IMR-90 (cell line): ENCODE measurements at regions not wholly inside any gene's neighbourhood (a gene's known extent, or its start where the extent isn't known, plus 50 kb on each side); places are given as distances from the start of the nearest gene placed in this dataset.

Source experiments
- ATAC-seq: fragments of 200-7000 bp; cut with Tn5 transposase; 2 replicates; pipeline ENCODE4 v1.9.1; 2020; ENCODE audit warnings: low read depth, mild to moderate bottlenecking, moderate library complexity
- BruUV-seq: library from RNA; stranded (reverse); fragments of 400-500 nt; replicated peaks from 2 replicates; lab custom pipeline; 2021; lab: Mats Ljungman, UMichigan
- CTCF ChIA-PET: fragments of 300-600 bp; formaldehyde crosslinking; extraction: SDS; loops from one replicate; lab custom pipeline; 2021; ENCODE audit warnings: antibody characterized with exemption; lab: Yijun Ruan, JAX
- POLR2A ChIA-PET: fragments of 300-600 bp; sonication (Branson Sonifier 250); formaldehyde crosslinking; loops from one replicate; lab custom pipeline; 2022; ENCODE audit warnings: antibody characterized with exemption; ENCODE audit not compliant: unreplicated experiment; lab: Charles Lee
- DNase-seq: peaks from one replicate; pipeline ENCODE4 v3.0.0; 2013
- H2AFZ ChIP-seq: replicated peaks from 2 replicates; pipeline ENCODE3; 2013; ENCODE audit warnings: low read length, mild to moderate bottlenecking; ENCODE audit not compliant: poor library complexity
- H2AK5ac ChIP-seq: 2 replicates; pipeline ENCODE4 v1.6.1; 2013; ENCODE audit warnings: low read depth, low read length, inconsistent platforms
- H2AK9ac ChIP-seq: replicated peaks from 2 replicates; pipeline ENCODE3; 2013; ENCODE audit warnings: mild to moderate bottlenecking, low read depth, low read length, moderate library complexity; ENCODE audit not compliant: poor library complexity
- H2BK120ac ChIP-seq: 2 replicates; pipeline ENCODE4 v1.6.1; 2013; ENCODE audit warnings: low read depth, low read length, inconsistent platforms
- H2BK15ac ChIP-seq: 3 replicates; pipeline ENCODE4 v1.6.1; 2013; ENCODE audit warnings: low read depth, low read length, inconsistent platforms
- H2BK20ac ChIP-seq: 2 replicates; pipeline ENCODE4 v1.6.1; 2013; ENCODE audit warnings: low read depth, mild to moderate bottlenecking, inconsistent platforms, low read length, moderate library complexity
- H2BK5ac ChIP-seq: 2 replicates; pipeline ENCODE4 v1.6.1; 2013; ENCODE audit warnings: mild to moderate bottlenecking, low read depth, low read length, inconsistent platforms; ENCODE audit not compliant: poor library complexity, severe bottlenecking
- H3K14ac ChIP-seq: replicated peaks from 2 replicates; pipeline ENCODE4 v1.6.1; 2013; ENCODE audit warnings: low read depth, low read length, inconsistent platforms
- H3K18ac ChIP-seq: 2 replicates; pipeline ENCODE4 v1.6.1; 2013; ENCODE audit warnings: low read depth, low read length, control low read depth
- H3K23ac ChIP-seq: 2 replicates; pipeline ENCODE4 v1.6.1; 2013; ENCODE audit warnings: low read depth, low read length, inconsistent platforms
- H3K27ac ChIP-seq: 2 replicates; pipeline ENCODE4 v1.5.1; 2013; ENCODE audit warnings: mild to moderate bottlenecking, control low read depth, low read length; ENCODE audit not compliant: insufficient read depth
- H3K27me3 ChIP-seq: 2 replicates; pipeline ENCODE4 v1.6.1; 2013; ENCODE audit warnings: low read length; ENCODE audit not compliant: control insufficient read depth, insufficient read depth
- H3K36me3 ChIP-seq: 2 replicates; pipeline ENCODE4 v1.6.1; 2013; ENCODE audit warnings: low read length, mixed read lengths; ENCODE audit not compliant: control insufficient read depth, insufficient read depth
- H3K4ac ChIP-seq: 2 replicates; pipeline ENCODE4 v1.6.1; 2013; ENCODE audit warnings: low read depth, low read length, inconsistent platforms
- H3K4me1 ChIP-seq: 2 replicates; pipeline ENCODE4 v1.6.1; 2013; ENCODE audit warnings: low read length, mixed read lengths; ENCODE audit not compliant: control insufficient read depth, insufficient read depth
- H3K4me2 ChIP-seq: 2 replicates; pipeline ENCODE4 v1.6.1; 2013; ENCODE audit warnings: low read depth, mild to moderate bottlenecking, control low read depth, low read length, moderate library complexity
- H3K4me3 ChIP-seq: 2 replicates; pipeline ENCODE4 v1.5.1; 2013; ENCODE audit warnings: low read depth, mild to moderate bottlenecking, control low read depth, low read length, moderate library complexity; ENCODE audit not compliant: insufficient read depth
- H3K56ac ChIP-seq: 2 replicates; pipeline ENCODE4 v1.6.1; 2013; ENCODE audit warnings: low read length, inconsistent platforms; ENCODE audit not compliant: insufficient read depth; ENCODE audit errors: extremely low read depth
- H3K79me1 ChIP-seq, 2 experiments: 2 replicates each; pipeline ENCODE4 v1.6.1; 2013; ENCODE audit warnings: low read length in 2 of 2, inconsistent platforms in 1 of 2, low read depth in 1 of 2
- H3K9ac ChIP-seq: 2 replicates; pipeline ENCODE4 v1.6.1; 2013; ENCODE audit warnings: low read depth, low read length, control low read depth
- H3K9me1 ChIP-seq: 2 replicates; pipeline ENCODE4 v1.6.1; 2013; ENCODE audit warnings: low read length, inconsistent platforms; ENCODE audit not compliant: insufficient read depth
- H3K9me3 ChIP-seq: 2 replicates; pipeline ENCODE4 v1.6.1; 2013; ENCODE audit warnings: low read length; ENCODE audit not compliant: control insufficient read depth, insufficient read depth
- H4K20me1 ChIP-seq: 2 replicates; pipeline ENCODE4 v1.6.1; 2013; ENCODE audit warnings: low read length, inconsistent platforms; ENCODE audit not compliant: insufficient read depth
- H4K5ac ChIP-seq: 2 replicates; pipeline ENCODE4 v1.6.1; 2013; ENCODE audit warnings: mild to moderate bottlenecking, low read depth, low read length, control low read depth
- H4K8ac ChIP-seq, 2 experiments: 2 replicates each; pipeline ENCODE4 v1.6.1; 2013; ENCODE audit warnings: low read depth in 2 of 2, low read length in 2 of 2, control low read depth in 1 of 2, inconsistent platforms in 1 of 2
- H4K91ac ChIP-seq: 2 replicates; pipeline ENCODE4 v1.6.1; 2013; ENCODE audit warnings: low read depth, low read length, inconsistent platforms; ENCODE audit not compliant: insufficient read depth
- CEBPB ChIP-seq: IDR thresholded peaks from 2 replicates; pipeline ENCODE4 v1.6.1; 2012; ENCODE audit warnings: low read depth, low read length, improper control_type of control experiment
- CTCF ChIP-seq: conservative IDR thresholded peaks from 2 replicates; pipeline ENCODE4 v1.5.1; 2012; ENCODE audit warnings: mild to moderate bottlenecking, low read depth, low read length, improper control_type of control experiment
- ELK1 ChIP-seq: fragments of 150-350 bp; IDR thresholded peaks from 2 replicates; pipeline ENCODE4 v1.6.1; 2016; ENCODE audit warnings: low read depth, mild to moderate bottlenecking, low read length, moderate library complexity, borderline replicate concordance
- MAFK ChIP-seq: IDR thresholded peaks from 2 replicates; pipeline ENCODE4 v1.6.1; 2012; ENCODE audit warnings: low read depth, low read length, improper control_type of control experiment
- MXI1 ChIP-seq: IDR thresholded peaks from 2 replicates; pipeline ENCODE4 v1.6.1; 2012; ENCODE audit warnings: low read depth, mild to moderate bottlenecking, low read length, moderate library complexity, borderline replicate concordance
- NFE2L2 ChIP-seq: fragments of 150-350 bp; IDR thresholded peaks from 2 replicates; pipeline ENCODE4 v1.6.1; 2016; ENCODE audit warnings: low read depth, mild to moderate bottlenecking, low read length
- RCOR1 ChIP-seq: IDR thresholded peaks from 2 replicates; pipeline ENCODE4 v1.6.1; 2012; ENCODE audit warnings: mild to moderate bottlenecking, low read length, improper control_type of control experiment; ENCODE audit not compliant: insufficient replicate concordance
- RFX5 ChIP-seq: IDR thresholded peaks from 2 replicates; pipeline ENCODE4 v1.8.0; 2012; ENCODE audit warnings: low read depth, mild to moderate bottlenecking, low read length, moderate library complexity
- SMC3 ChIP-seq: fragments of 150-350 bp; IDR thresholded peaks from 2 replicates; pipeline ENCODE4 v1.6.1; 2016; ENCODE audit warnings: low read depth, mild to moderate bottlenecking, antibody characterized with exemption, low read length, moderate library complexity
- WGBS, 2 experiments: methylation state at CpG; one replicate each; pipeline versions ENCODE4 v1.1.5 to v1.1.7; 2013; ENCODE audit warnings: missing lambda C conversion rate in 2 of 2; ENCODE audit not compliant: insufficient read length in 1 of 2; ENCODE audit errors: extremely low coverage in 2 of 2; 5-methylcytosine and 5-hydroxymethylcytosine counted together
- dilution Hi-C: fragments of 300-500 bp; cut with HindIII; formaldehyde crosslinking; loops from one replicate; pipeline ENCODE4 v1.14.3; 2018; ENCODE audit warnings: low sequenced_read_pairs; ENCODE audit not compliant: unreplicated experiment
- in situ Hi-C: fragments of 300-500 bp; cut with MboI; formaldehyde crosslinking; loops from 3 replicates; pipeline ENCODE4 v1.14.3; 2019; ENCODE audit warnings: low sequenced_read_pairs, inconsistent platforms, mixed read lengths
- intact Hi-C: fragments of 100-400 bp; cut with micrococcal nuclease; formaldehyde crosslinking; loops from 2 replicates; pipeline ENCODE4 v1.10.0; 2022

GRCh38 chr6:145396499-145396898 is 338.8 kb downstream of the EPM2A start:
- Histone ChIP-seq H2AFZ (no peak overlapping the region), H2BK15ac (no peak overlapping the region), H3K4me3 (no peak overlapping the region), H3K36me3 (no peaks in the 10 kb centered on the region), H2BK120ac (no peak overlapping the region), H3K9ac (no peak overlapping the region), H3K9me1 (no peaks in the 10 kb centered on the region), H4K8ac (no peak overlapping the region), H3K4me2 (no peak overlapping the region), H2AK5ac (no peak overlapping the region), H3K14ac (no peak overlapping the region), H3K18ac (no peak overlapping the region), H3K27ac (no peak overlapping the region), H3K79me1 (no peaks in the 10 kb centered on the region), H3K23ac (no peak overlapping the region), H2BK5ac (no peak overlapping the region), H3K56ac (no peak overlapping the region), H3K27me3 (no peaks in the 10 kb centered on the region), H4K5ac (no peak overlapping the region), H3K9me3 (no peaks in the 10 kb centered on the region), H2BK20ac (no peak overlapping the region), H3K4me1 (no peaks in the 10 kb centered on the region), H4K91ac (no peak overlapping the region), H2AK9ac (no peak overlapping the region), H4K20me1 (no peaks in the 10 kb centered on the region), H3K4ac (no peak overlapping the region)
- ChIA-PET CTCF (no interaction called here), POLR2A (no interaction called here)
- in situ Hi-C loops = no loop called here
- ATAC-seq (no peak), DNase-seq (no peak)
- no TSS peak for BruUV-seq
- intact Hi-C loops = no loop called here
- dilution Hi-C loops = no loop called here
- TF ChIP-seq RFX5 = no peak
- no peak for TF ChIP-seq RCOR1
- no peak for TF ChIP-seq CTCF
- TF ChIP-seq SMC3 = no peak
- no peak for TF ChIP-seq NFE2L2
- no peak for TF ChIP-seq ELK1
- no peak for TF ChIP-seq CEBPB
- TF ChIP-seq MXI1 = no peak
- TF ChIP-seq MAFK = no peak
- no CpG with 5 or more reads among the region's 1 CpG for WGBS, 2 experiments
